ENCODE measurements at regions not wholly inside any gene's neighbourhood (a gene's known extent, or its start where the extent isn't known, plus 50 kb on each side); places are given as distances from the start of the nearest gene placed in this dataset.

DNA sequence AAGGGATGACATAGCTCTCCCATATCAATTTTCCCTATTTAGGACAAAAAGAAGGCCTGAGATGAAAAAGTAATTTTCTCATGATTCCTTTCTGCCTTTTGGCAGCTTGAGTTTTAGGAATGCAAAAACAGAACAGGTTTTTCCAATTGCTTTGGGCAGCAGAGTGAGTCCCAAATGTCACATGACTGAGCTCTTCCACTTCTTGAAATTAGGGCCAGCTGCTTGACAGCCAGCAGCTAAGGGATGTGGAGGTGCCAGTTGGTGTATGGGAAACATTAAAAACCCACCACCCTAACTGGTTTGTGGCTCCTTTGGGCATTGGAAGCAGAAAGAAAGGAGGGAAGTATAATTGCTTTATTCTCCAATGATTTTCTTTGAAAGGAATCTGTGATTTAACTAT, 133.8 kb upstream of the FAM20A start:
- TF ChIP-seq, protein P1, sequence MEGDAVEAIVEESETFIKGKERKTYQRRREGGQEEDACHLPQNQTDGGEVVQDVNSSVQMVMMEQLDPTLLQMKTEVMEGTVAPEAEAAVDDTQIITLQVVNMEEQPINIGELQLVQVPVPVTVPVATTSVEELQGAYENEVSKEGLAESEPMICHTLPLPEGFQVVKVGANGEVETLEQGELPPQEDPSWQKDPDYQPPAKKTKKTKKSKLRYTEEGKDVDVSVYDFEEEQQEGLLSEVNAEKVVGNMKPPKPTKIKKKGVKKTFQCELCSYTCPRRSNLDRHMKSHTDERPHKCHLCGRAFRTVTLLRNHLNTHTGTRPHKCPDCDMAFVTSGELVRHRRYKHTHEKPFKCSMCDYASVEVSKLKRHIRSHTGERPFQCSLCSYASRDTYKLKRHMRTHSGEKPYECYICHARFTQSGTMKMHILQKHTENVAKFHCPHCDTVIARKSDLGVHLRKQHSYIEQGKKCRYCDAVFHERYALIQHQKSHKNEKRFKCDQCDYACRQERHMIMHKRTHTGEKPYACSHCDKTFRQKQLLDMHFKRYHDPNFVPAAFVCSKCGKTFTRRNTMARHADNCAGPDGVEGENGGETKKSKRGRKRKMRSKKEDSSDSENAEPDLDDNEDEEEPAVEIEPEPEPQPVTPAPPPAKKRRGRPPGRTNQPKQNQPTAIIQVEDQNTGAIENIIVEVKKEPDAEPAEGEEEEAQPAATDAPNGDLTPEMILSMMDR (IDR thresholded peaks at IDR 0.05), result no peak
- TF ChIP-seq POLR2AphosphoS5 (IDR thresholded peaks at IDR 0.05; ENCODE audit: low read depth, low read length) (no peak), SIN3A (IDR thresholded peaks at IDR 0.05; ENCODE audit: borderline replicate concordance, insufficient read depth, low read depth, low read length) (no peak)
- TF ChIP-seq, protein P2, sequence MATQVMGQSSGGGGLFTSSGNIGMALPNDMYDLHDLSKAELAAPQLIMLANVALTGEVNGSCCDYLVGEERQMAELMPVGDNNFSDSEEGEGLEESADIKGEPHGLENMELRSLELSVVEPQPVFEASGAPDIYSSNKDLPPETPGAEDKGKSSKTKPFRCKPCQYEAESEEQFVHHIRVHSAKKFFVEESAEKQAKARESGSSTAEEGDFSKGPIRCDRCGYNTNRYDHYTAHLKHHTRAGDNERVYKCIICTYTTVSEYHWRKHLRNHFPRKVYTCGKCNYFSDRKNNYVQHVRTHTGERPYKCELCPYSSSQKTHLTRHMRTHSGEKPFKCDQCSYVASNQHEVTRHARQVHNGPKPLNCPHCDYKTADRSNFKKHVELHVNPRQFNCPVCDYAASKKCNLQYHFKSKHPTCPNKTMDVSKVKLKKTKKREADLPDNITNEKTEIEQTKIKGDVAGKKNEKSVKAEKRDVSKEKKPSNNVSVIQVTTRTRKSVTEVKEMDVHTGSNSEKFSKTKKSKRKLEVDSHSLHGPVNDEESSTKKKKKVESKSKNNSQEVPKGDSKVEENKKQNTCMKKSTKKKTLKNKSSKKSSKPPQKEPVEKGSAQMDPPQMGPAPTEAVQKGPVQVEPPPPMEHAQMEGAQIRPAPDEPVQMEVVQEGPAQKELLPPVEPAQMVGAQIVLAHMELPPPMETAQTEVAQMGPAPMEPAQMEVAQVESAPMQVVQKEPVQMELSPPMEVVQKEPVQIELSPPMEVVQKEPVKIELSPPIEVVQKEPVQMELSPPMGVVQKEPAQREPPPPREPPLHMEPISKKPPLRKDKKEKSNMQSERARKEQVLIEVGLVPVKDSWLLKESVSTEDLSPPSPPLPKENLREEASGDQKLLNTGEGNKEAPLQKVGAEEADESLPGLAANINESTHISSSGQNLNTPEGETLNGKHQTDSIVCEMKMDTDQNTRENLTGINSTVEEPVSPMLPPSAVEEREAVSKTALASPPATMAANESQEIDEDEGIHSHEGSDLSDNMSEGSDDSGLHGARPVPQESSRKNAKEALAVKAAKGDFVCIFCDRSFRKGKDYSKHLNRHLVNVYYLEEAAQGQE (IDR thresholded peaks at IDR 0.05; ENCODE audit: insufficient read depth in 1 of 2, low read depth in 2 of 2, low read length in 1 of 2), result no peak
